ENCODE measurements at regions not wholly inside any gene's neighbourhood (a gene's known extent, or its start where the extent isn't known, plus 50 kb on each side); places are given as distances from the start of the nearest gene placed in this dataset.
"Not testable (repeated sequence)": the region's sequence is repeated elsewhere in the genome, so short reads cannot be mapped to it uniquely, and the experiment has no call there.

DNA sequence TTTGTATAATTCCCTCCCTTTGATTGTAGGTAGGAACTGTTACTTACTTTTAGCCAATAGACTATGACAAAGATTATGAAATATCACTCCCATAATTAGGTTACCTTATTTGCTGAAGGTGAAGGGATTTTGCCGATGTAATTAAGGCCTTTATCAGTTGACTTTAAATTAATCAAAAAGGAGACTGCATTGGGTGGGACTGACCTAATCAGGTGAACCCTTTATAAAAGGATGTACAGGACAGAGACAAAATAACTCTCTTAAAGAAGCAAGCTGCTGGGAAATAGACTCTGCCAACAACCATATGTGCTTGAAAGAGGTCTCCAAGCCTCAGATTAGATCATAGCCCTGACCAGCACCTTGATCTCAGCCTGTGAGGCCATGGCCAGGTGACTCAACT is 167.6 kb downstream of the SOX3 start:
- DNase-seq, result no peak

DNA sequence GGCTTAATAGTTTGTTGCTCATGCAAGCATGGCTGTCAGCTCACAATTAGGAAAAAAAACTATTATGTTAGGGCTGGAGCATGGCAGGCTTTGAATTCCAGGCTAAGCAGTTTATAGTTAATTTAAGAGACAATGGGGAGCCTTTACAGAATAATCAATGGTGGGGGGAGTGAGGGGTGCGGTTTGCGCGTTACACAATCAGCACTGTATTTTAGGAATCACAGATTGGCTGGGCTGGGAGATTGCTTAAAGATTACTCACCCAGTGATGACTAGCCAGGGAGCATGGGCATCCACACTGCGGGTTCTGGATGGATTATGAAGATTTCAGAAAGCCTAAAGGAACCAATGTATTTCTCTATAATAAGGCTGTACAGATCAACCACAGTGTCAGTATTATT is 186.6 kb downstream of the SOX3 start:
- DNase-seq, result no peak

DNA sequence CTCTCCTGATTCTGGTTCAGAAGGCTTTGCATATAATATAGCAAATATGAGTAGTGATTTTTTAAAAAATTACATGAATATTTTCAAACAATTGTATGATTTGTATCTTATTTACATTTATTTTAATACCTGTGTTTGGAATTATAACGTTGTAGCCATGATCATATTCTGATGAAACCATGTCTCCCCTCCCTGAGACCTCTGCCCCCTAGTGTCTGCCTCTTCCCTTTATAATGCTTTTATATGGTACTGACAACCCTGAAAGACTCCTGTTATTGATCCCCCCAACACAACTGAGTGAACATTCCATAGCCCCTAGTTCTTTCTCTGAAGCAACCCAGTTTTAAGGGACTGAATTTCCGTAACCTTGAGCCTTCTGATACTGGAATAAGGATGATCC is 187.4 kb downstream of the SOX3 start:
- DNase-seq, result no peak

DNA sequence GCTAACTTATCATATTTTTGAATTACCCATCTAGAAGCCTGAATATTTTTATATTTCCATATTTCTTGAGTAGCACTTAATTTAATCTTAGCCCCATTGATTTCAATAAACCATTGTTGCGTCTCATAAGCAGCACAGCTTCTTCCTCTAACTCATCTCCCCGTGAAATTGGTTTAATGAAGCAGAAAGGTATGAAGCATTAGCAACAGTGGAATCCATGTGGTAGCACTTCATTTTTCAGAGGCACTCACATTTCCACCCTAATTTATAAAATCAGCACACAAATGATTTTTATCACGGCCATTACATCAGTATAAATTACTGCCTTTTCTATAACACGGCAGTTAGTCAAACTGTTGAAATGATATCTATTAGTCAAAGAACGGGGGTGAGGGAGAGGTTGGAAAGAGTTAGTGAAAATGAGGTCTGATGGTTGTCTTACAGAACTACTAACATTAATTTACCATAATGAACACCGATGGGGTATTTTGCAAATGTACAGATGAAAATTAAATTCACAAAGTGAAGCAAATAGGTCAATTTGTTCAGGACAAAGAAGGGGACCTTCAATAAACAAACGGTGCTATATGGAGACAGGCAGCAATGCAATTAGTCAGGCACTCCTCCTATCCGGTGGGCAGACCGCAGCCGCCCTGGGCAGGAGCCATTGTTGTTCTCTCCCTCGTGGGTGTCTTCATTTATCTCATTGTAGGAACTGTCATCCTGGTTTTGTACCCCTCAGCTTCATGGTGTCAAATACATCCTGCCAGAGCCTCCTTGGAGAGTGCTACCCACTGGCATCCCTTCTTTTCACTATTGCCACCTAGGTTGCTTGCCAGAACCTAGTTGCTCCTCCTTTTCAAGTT is 205.7 kb downstream of the SOX3 start:
- DNase-seq, result no peak

DNA sequence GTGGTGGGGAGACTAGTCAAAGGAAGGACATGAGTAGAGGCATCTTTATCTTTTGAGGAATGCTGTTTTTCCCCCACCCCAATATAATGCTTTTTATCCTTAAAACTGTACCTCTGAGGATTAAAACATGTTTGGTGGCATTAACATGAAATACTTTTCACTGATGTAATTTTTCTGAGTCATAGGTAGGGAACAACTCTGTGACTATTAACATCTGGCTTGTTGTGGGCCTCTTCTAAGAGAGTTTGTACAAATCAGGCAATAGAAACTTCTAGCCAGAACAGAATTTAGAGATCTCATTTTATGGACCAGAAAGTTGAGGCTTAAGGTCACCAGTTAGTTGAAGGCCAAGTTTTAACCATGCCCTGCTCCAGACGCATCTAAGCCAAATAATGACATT is 207.6 kb downstream of the SOX3 start:
- no peak for DNase-seq

DNA sequence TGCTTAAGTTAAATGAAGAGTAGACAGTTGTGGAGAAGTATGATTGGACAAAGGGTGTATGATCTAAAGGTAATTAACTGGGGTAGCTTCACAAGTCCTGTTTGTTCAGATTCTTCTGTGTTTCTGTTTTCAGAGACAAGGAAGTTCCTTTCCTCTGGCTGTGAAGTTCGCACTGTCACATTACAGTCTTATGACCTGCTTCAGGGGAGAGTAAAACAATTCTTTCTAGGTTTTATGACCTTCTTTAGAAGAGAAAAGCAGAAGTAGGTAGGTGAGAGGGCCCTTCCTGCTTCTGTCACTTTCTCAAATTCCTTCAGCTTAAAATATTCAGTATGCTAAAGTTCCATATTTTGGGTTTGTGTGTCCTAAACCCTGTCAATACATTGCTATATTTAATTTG is 211.9 kb downstream of the SOX3 start:
- DNase-seq, result no peak

DNA sequence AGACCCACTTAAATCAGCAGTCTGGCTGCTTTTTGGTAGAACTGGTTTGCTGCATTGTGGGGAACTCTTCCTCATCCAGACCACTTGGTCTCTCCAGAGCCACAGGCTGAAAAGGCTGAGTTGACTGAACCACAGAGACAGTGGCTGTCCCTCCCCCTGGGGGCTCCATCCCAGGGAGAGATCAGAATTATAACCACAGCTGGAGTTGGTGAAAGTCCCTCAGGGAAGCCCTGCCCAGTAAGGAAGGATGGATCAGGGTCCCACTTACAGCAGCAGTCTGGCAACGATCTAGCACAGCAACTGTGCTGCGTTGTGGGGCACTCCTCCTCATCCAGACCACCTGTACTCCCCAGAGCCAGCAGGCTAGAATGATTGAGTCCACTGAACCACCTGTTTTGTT is 212.7 kb downstream of the SOX3 start:
- DNase-seq, result no peak

DNA sequence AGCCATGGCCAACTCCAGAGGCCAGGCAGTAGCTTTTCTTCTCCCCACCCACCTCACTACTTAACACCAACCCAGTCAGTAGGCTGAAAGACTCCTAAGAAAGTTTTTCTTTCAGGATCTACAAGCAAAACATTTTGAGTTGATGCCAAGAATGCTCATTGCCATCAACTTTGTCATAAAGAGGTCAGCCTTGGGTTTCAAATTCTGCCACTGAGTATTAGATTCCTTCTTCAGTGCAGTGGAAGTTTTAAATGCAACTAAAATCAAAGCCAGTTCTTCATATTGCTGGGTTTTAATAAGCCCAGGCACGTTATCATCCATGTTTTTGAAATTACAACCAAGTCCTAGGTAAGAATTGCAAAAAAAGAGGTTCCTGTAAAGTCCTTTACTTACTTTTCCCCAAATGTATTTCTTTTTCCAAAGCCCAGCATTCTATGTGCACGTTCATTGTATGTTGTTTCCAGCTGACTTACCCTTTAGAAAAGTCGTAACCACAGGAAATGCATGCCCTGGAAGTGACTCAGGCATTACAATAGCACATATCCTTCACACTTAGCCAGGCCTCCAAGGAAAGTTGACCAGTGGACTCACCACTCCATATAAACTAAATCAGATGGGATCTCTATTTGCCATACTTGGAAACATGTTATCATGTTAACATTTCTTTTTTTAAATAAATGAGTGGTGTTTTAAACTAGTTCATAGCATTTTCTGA is 229.9 kb downstream of the SOX3 start:
- no peak for DNase-seq

DNA sequence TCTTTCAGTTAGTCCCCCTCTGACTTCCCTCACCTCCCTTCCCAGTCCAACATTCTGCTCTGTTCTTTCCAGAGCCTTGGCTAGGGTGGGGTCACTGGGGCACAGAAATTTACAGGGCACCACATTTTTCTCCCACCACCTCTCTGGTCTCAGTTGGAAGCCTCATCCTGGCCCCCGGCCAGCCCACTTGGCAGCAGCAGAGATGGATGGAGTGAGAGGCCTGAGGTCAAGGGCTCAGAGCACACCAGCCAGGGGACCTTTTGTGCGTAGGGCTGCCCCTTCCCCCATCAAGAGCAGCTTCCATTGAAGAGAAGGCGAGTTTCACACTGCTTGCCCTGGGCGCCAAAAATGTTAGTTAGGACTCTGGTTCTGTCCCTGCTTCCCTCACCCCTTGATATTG is 230.9 kb downstream of the SOX3 start:
- DNase-seq, result no peak

DNA sequence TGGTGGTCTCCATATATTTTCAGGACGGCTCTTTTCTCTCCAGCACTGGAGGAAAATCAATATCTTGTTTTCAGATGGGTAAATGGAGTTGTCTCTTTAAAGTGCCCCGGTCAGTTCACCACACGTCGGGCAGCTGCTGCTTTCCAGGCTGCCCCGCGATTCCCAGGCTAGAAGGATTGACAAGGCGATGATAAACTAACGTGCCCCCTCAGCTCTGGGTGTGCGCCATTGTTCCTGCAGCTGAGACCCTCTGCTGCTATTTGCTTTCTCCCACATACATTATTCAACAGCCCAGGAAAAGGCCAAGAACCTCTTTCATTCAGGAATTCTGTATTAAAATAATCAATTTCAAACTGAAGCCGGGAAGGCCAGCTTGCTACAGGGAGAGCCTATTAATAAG is 254.5 kb downstream of the SOX3 start:
- DNase-seq, result no peak

DNA sequence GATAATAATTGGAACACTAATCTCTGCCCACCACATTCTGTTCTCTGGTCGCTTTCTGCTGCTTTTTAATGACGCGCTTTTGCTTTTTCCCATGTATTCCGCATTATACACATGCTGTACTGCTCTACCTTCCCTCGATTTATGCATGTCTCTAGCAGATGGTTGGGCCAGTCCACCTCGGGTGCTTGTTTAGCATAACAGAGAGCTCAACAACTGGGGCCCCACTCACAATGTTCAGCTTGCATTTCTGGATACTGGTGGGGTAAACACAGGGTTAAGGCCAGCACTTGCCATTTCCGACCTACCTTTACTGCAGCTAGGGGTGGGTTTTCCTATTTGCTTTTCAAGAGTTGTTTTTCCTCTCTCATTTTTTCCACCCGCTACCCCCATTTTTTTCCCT is 255.8 kb downstream of the SOX3 start:
- no peak for DNase-seq

DNA sequence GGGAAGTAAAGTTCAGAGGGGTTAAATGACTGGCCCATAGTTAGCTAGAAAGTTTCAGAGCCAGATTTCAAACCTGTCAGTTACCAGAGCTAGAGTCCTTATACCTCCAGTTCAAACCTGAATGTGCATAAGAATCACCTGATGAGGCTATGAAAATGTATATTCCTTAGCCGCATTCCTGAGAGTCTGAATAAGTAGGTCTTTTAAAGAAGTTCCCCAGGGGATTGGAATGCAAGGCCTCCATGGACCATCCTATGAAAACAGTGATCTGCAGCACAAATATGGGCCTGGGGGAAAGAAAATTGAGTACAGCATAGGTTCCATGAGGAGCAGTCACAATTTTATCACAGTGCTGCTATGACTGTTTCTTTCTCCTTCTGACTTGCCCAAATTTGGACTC is 263.9 kb upstream of the CXorf66 start:
- no peak for DNase-seq

DNA sequence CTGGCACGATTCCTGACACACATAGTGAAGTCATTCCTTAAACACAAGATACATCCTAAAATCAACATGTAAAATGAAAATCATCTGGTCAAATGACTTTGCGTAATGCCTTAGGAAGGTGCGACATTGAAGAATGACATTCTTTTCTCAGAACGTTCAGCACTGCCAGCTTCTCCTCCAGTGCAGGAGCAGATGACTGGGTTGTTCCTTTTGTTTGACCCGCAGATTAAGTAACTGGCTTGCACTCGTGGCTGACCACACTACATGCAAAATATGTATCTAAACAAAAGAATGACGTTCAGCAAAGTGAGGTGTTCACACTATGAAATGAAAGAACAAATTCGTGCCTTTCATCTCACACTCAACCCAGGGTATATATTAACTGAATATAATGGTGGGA is 260.7 kb upstream of the CXorf66 start:
- DNase-seq, result not testable (repeated sequence)

DNA sequence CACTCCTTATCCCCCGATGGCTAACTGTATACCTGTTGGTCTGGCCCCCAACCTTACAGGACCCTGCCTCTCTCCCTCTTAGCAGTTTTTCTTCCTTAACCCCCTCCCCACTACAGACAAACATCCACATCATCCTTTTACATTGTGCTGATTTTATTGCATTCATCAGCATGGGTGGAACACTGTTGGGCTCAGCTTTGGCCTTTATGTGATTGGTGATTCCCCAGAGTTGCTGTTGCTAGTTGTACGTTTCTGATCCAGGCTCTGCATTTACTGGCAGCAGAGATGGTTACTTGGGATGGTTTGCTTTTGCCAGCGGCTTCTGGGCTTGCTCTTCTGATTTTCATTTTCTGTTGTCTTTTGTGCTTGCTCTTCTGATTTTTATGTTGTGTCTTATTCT is 250.6 kb upstream of the CXorf66 start:
- not testable (repeated sequence) for DNase-seq

DNA sequence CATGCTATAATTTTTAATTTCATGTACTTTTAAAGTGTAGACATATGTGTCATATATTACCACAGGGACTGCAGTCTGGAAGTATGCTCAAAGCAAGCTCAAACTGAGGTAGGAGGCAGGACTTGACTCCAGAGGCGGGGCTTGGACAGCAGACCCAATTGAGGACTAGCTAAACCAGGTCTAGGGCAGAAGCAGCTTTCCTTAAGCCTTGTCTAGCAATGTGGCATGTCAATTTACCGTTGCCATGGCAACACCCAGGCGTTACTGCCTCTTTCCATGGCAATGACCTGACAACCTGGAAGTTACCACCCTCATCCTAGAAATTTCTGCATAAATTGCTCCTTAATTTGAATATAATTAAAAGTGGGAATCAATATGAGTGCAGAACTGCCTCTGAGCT is 249.2 kb upstream of the CXorf66 start:
- DNase-seq, result not testable (repeated sequence)

DNA sequence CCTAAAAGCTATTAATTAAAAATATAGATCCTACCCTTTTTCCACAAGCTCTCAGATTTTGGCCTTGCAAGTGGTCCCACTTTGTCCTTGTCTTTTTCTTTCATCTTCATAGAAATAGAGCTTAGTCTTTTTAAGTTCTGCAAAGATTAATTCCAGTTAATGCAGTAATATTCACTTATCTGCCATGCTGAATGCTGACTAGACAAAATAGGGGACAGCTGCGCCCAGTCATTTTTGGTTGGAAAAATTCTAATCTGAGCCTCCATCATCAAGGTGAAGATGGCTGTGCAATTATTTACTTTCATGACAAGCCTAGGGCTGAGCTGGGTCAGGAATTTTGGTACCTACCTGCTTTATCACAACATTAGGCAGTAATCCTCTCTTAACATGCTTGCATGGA is 241.3 kb upstream of the CXorf66 start:
- no peak for DNase-seq

DNA sequence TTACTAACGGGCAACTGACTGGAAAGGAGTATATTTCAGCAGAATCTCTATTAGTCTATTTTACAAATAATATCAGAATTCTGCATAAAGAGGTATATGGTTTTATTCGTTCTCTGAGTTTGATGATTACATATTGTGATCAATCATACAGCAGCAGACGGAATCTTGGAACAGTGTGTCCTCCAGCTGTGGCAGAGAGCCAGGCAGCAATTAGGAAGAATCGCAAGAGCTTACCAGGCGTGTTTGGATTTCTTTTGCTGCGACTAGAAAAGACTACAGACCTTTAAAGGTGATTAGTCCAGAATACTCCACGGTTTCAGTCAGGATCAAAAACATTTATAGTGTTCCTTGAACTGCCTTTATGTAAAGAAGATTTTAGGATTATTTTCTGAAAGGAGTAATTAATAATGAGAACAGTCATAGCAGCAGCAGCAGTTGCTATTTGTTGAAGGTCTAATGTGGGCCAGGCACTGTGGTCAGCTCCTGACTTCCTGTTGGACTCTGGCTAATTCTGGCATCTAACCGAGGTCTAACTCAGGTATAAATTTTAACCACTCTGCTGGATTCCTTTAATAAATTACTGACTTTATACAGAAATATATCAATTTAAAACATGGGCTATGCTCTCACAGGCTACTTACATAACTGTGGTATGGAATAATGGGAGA is 225.3 kb upstream of the CXorf66 start:
- DNase-seq, result no peak

DNA sequence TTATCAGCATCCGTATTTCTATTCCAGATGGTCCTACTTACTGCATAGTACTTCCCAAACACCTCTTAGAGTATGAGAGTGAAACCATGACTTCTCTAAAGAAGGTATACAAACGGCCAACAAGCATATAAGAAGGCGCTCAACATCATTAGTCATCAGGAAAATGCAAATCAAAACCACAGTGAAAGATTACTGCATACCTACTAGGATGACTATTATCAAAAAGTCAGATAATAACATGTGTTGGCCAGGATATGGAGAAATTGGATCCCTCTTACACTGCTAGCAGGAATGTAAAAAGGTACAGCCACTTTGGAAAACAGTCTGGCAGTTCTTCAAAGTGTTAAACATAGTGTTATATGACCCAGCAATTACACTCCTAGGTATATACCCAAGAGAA is 215.3 kb upstream of the CXorf66 start:
- no peak for DNase-seq

DNA sequence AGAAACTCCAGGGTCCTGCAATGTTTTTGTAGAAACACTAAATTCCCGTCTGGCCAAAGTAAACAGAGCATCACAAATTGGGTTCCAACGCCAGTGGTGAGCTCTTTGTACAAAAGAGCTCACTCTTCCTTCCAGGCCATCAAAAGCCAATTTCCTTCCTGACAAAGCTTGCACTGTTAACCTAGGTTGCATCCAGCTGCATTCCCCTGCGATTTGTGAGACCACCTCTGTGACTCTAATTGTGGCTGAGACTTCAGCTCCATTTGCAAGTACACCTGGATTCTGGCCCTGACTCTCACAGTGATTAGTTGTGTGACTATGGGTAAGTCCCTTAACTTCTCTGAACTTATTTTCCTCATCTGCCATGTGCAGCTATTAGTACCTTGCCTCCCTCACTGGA is 212.5 kb upstream of the CXorf66 start:
- no peak for DNase-seq

DNA sequence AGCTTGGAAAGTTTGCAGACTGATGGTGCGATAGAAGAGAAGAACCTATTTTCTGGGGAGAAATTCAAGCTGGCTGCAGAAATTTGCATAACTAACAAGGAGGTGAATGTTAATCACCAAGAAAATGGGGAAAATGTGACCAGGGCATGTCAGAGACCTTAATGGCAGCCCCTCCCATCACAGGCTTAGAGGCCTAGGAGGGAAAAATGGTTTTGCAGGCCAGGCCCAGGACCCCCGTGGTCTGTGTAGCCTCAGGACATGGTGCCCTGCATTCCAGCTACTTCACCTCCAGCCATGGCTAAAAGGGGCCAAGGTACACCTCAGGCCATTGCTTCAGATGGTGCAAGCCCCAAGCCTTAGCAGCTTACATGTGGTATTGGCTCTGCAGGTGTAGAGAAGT is 207.1 kb upstream of the CXorf66 start:
- no peak for DNase-seq

DNA sequence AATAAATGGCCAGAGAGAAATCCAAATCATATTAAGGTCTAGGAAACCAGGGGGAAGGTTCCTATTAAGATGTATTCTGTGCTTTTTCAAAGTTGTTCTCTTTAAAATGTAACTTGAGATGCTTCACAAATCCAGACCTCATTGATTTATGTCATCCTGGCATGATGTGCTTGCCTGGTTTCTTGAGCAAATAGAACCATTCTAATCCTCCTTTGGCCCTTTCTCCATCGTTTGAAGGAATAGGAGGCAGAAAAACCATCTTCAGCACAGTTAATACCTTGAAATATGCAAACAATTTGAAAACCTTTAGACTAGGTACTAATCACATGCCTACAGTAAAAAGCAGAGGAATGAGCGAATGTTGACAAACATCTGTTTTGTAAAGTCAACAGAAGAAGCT is 202.2 kb upstream of the CXorf66 start:
- DNase-seq, result no peak

DNA sequence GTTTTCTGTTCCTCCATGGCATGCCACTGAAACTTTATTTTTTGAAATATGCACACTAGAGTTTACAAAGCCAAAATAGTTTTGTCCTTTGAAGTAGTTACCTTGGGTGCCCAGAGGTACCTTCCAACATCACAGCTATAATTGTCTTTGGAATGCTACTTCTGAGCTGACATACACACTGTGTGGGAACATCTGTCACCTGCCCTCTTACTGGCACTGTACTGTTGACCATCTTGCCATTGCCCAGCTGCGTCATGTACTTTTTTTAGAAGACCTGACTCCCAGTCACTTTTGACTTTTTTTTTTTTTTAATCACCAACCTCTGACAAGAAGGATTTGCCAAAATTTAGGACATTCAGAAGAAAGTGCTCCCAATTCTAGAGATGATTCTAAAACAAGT is 200.5 kb upstream of the CXorf66 start:
- DNase-seq, result no peak

DNA sequence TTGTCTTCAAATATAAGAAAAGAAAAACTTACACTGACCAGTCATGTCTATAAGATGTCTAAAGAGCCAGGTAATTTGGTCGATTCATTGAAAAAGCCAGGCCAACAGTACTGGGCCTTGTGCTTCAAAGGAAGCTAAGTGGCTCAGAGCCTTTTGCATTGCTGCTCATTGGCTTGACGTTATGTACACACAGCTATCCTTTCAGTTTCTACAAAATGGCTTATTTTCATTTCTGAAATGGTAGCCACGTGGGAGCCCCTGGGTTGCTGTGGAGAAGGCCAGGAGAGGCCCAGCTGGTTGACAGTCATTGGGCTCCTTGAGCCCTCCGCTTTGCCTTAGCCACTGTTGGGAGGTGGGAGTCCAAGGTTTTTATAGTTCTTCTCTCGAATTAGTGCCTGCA is 199.1 kb upstream of the CXorf66 start:
- DNase-seq, result no peak

Measured in right hindlimb (tissue), 1 donor.